ENCODE measurements at regions not wholly inside any gene's neighbourhood (a gene's known extent, or its start where the extent isn't known, plus 50 kb on each side); places are given as distances from the start of the nearest gene placed in this dataset.

- TF ChIP-seq, protein P1, sequence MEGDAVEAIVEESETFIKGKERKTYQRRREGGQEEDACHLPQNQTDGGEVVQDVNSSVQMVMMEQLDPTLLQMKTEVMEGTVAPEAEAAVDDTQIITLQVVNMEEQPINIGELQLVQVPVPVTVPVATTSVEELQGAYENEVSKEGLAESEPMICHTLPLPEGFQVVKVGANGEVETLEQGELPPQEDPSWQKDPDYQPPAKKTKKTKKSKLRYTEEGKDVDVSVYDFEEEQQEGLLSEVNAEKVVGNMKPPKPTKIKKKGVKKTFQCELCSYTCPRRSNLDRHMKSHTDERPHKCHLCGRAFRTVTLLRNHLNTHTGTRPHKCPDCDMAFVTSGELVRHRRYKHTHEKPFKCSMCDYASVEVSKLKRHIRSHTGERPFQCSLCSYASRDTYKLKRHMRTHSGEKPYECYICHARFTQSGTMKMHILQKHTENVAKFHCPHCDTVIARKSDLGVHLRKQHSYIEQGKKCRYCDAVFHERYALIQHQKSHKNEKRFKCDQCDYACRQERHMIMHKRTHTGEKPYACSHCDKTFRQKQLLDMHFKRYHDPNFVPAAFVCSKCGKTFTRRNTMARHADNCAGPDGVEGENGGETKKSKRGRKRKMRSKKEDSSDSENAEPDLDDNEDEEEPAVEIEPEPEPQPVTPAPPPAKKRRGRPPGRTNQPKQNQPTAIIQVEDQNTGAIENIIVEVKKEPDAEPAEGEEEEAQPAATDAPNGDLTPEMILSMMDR (IDR thresholded peaks at IDR 0.05; ENCODE audit: low read depth, low read length) = no peak
- in situ Hi-C loops (cut with HindIII; ENCODE audit: low sequenced_read_pairs) = no loop called here
Measured at GRCh38 chr2:223117533-223117932, 65.5 kb downstream of the KCNE4 start.

DNA sequence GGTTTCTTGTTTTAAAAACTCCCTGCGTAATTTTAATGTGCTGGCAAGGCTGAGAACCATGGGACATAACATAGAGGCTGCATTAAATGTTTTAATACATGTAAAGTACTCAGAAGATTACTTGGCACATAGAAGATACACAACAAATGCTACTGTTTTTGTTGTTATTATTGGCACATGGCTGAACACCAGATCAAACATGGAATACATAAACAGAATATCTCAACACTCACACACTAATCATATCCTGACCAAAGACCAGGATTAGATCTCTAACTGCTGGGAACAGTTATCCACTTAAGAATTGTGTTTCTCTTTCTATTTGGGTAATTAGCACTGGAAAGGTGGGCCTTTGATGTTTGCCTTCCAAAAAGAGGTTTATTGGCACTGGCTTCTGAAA lies 69.3 kb downstream of the KCNE4 start:
- in situ Hi-C loops (cut with HindIII; ENCODE audit: low sequenced_read_pairs) = no loop called here
- TF ChIP-seq, protein P1 (IDR thresholded peaks at IDR 0.05; ENCODE audit: low read depth, low read length) = no peak
- H3K4me3 ChIP-seq (ENCODE audit: low read depth, low read length) = no peak overlapping the region
- DNase-seq (ENCODE audit: low read depth, low spot score) = no peak

More at GRCh38 chr2:223117533-223117932, 65.5 kb downstream of the KCNE4 start:
- no peak for DNase-seq (ENCODE audit: low read depth, low spot score)
- no peak overlapping the region for H3K4me3 ChIP-seq (ENCODE audit: low read depth, low read length)

DNA sequence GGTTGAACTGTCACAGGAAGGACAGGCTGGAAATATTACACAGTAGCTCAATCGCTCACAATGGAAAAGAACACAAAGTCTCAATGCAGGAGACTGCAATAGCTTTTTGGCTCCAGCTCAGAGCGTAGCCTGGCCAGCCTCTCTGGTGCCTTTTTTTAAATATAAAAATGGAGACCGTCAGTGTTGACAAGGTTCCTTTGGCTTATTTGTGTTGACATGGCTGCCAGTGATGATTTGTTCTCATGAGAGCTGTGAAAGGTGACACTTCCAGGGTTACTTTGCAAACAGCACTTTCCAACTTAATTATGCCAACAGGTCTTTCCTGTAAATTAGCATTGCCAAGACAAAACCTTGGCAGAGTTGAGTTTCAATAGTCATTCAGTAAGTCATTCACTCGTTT lies 70.8 kb downstream of the KCNE4 start:
- in situ Hi-C loops (cut with HindIII; ENCODE audit: low sequenced_read_pairs) = no loop called here
- H3K4me3 ChIP-seq (ENCODE audit: low read depth, low read length) = no peak overlapping the region
- TF ChIP-seq, protein P1 (IDR thresholded peaks at IDR 0.05; ENCODE audit: low read depth, low read length) = no peak
- DNase-seq (ENCODE audit: low read depth, low spot score) = no peak

- TF ChIP-seq, protein P1 (IDR thresholded peaks at IDR 0.05; ENCODE audit: low read depth, low read length) = no peak
- no peak for DNase-seq (ENCODE audit: low read depth, low spot score)
- in situ Hi-C loops (cut with HindIII; ENCODE audit: low sequenced_read_pairs) = no loop called here
- H3K4me3 ChIP-seq (ENCODE audit: low read depth, low read length) = no peak overlapping the region
Measured at GRCh38 chr2:223123855-223124610, 72.0 kb downstream of the KCNE4 start.

- TF ChIP-seq, protein P1 (IDR thresholded peaks at IDR 0.05; ENCODE audit: low read depth, low read length) = no peak
- in situ Hi-C loops (cut with HindIII; ENCODE audit: low sequenced_read_pairs) = no loop called here
Measured at GRCh38 chr2:223141606-223142005, 89.6 kb downstream of the KCNE4 start.

GRCh38 chr2:223142118-223142517 lies 90.1 kb downstream of the KCNE4 start:
- in situ Hi-C loops (cut with HindIII; ENCODE audit: low sequenced_read_pairs) = no loop called here
- no peak overlapping the region for H3K4me3 ChIP-seq (ENCODE audit: low read depth, low read length)
- DNase-seq (ENCODE audit: low read depth, low spot score) = no peak
- TF ChIP-seq, protein P1 (IDR thresholded peaks at IDR 0.05; ENCODE audit: low read depth, low read length) = no peak

More at GRCh38 chr2:223141606-223142005, 89.6 kb downstream of the KCNE4 start:
- DNase-seq (ENCODE audit: low read depth, low spot score) = no peak
- no peak overlapping the region for H3K4me3 ChIP-seq (ENCODE audit: low read depth, low read length)
